CD4-positive, alpha-beta T cell (primary cell): ENCODE measurements at regions not wholly inside any gene's neighbourhood (a gene's known extent, or its start where the extent isn't known, plus 50 kb on each side); places are given as distances from the start of the nearest gene placed in this dataset.

Source experiments
- ATAC-seq: fragments of 200-7000 bp; cut with Tn5 transposase; one replicate; pipeline ENCODE4 v1.10.0; 2022; ENCODE audit warnings: mild to moderate bottlenecking; ENCODE audit not compliant: poor library complexity
- CTCF ChIA-PET: fragments of 350-600 bp; sonication (Branson Sonifier 250); formaldehyde crosslinking; loops from one replicate; lab custom pipeline; 2021; ENCODE audit warnings: antibody characterized with exemption, inconsistent platforms; lab: Charles Lee
- POLR2A ChIA-PET: fragments of 350-600 bp; sonication (Branson Sonifier 250); formaldehyde crosslinking; loops from one replicate; lab custom pipeline; 2021; ENCODE audit warnings: antibody characterized with exemption, inconsistent platforms; lab: Charles Lee
- DNase-seq, 14 experiments: peaks; one replicate each; pipeline ENCODE4 v3.0.0-alpha.2; 2013 to 2020; ENCODE audit warnings: mixed read lengths in 2 of 14
- H3K27ac ChIP-seq, 2 donors: one replicate each; pipeline versions ENCODE4 v1.5.1 to v1.7.0; 2013; ENCODE audit warnings: low read length in 2 of 2, low read depth in 1 of 2, mild to moderate bottlenecking in 1 of 2
- H3K27me3 ChIP-seq, 2 experiments: 1 replicate in 1 of 2; 2 replicates in 1 of 2; pipeline versions ENCODE4 v1.6.1 to v1.7.0; 2013; ENCODE audit warnings: low read length in 2 of 2, control low read depth in 1 of 2, mild to moderate bottlenecking in 1 of 2, moderate library complexity in 1 of 2; ENCODE audit not compliant: insufficient read depth in 2 of 2, control insufficient read depth in 1 of 2
- H3K36me3 ChIP-seq: one replicate; pipeline ENCODE4 v1.6.1; 2013; ENCODE audit warnings: low read length, control low read depth; ENCODE audit not compliant: insufficient read depth
- H3K4me1 ChIP-seq: one replicate; pipeline ENCODE4 v1.6.1; 2013; ENCODE audit warnings: low read length, control low read depth; ENCODE audit not compliant: insufficient read depth
- H3K4me3 ChIP-seq: one replicate; pipeline ENCODE4 v1.5.1; 2013; ENCODE audit warnings: mild to moderate bottlenecking, low read length, moderate library complexity
- H3K9me3 ChIP-seq, 2 experiments: 1 replicate in 1 of 2; 2 replicates in 1 of 2; pipeline versions ENCODE4 v1.6.1 to v1.7.0; 2013; ENCODE audit warnings: low read length in 2 of 2, mild to moderate bottlenecking in 2 of 2, control low read depth in 1 of 2, moderate library complexity in 1 of 2; ENCODE audit not compliant: control insufficient read depth in 1 of 2, insufficient read depth in 1 of 2
- H3K27ac Mint-ChIP-seq: one replicate; pipeline ENCODE4 v1.8.0; 2020; ENCODE audit warnings: mixed read lengths
- H3K27me3 Mint-ChIP-seq: one replicate; pipeline ENCODE4 v1.8.0; 2021; ENCODE audit warnings: mixed read lengths
- H3K36me3 Mint-ChIP-seq: one replicate; pipeline ENCODE4 v1.8.0; 2021; ENCODE audit warnings: low read depth, mixed read lengths
- H3K4me1 Mint-ChIP-seq: one replicate; pipeline ENCODE4 v1.8.0; 2021; ENCODE audit warnings: low read depth, mixed read lengths
- H3K4me3 Mint-ChIP-seq: one replicate; pipeline ENCODE4 v1.8.0; 2020; ENCODE audit warnings: mild to moderate bottlenecking, mixed read lengths
- H3K9me3 Mint-ChIP-seq: one replicate; pipeline ENCODE4 v1.8.0; 2020; ENCODE audit warnings: mixed read lengths
- CTCF ChIP-seq: fragments of 200-600 bp; IDR thresholded peaks from one replicate; pipeline ENCODE4 v1.8.0; 2022; ENCODE audit warnings: antibody characterized with exemption, mild to moderate bottlenecking
- intact Hi-C, 2 experiments: fragments of 100-400 bp; cut with DNase I in 1 of 2; cut with micrococcal nuclease in 1 of 2; formaldehyde crosslinking; loops; one replicate each; pipeline versions ENCODE4 v1.15.1 to v1.9.0; 2023 to 2025; cut with DNase I, micrococcal nuclease

GRCh38 chr6:82118150-82118562, 129.4 kb downstream of the IBTK start:
- intact Hi-C loops = no loop called here
- TF ChIP-seq CTCF = no peak
- H3K4me1 ChIP-seq = no peaks in the 10 kb centered on the region
- H3K4me3 Mint-ChIP-seq = no peak overlapping the region
- ChIA-PET CTCF (no interaction called here), POLR2A (no interaction called here)
- H3K27ac Mint-ChIP-seq = no peak overlapping the region
- no peaks in the 10 kb centered on the region for H3K4me1 Mint-ChIP-seq
- H3K36me3 ChIP-seq = no peaks in the 10 kb centered on the region
- H3K27me3 Mint-ChIP-seq = peaks cover 9% of the 10 kb centered on the region
- no peak for DNase-seq
- no peak overlapping the region for H3K4me3 ChIP-seq
- no peaks in the 10 kb centered on the region for H3K9me3 ChIP-seq
- H3K9me3 Mint-ChIP-seq = no peaks in the 10 kb centered on the region
- H3K27ac ChIP-seq = no peak overlapping the region
- H3K36me3 Mint-ChIP-seq = no peaks in the 10 kb centered on the region
- no peak for ATAC-seq
- H3K27me3 ChIP-seq = no peaks in the 10 kb centered on the region

- no peaks in the 10 kb centered on the region for H3K4me1 ChIP-seq
- H3K27ac Mint-ChIP-seq = no peak overlapping the region
- H3K4me3 Mint-ChIP-seq = no peak overlapping the region
- DNase-seq (no peak), ATAC-seq (no peak)
- no peak overlapping the region for H3K27ac ChIP-seq
- intact Hi-C loops = no loop called here
- H3K9me3 ChIP-seq = no peaks in the 10 kb centered on the region
- ChIA-PET CTCF (no interaction called here), POLR2A (no interaction called here)
- TF ChIP-seq CTCF = no peak
- H3K4me1 Mint-ChIP-seq = no peaks in the 10 kb centered on the region
- H3K9me3 Mint-ChIP-seq = peaks cover 2% of the 10 kb centered on the region
- H3K36me3 ChIP-seq = no peaks in the 10 kb centered on the region
- no peak overlapping the region for H3K4me3 ChIP-seq
- H3K27me3 ChIP-seq = no peaks in the 10 kb centered on the region
- no peaks in the 10 kb centered on the region for H3K36me3 Mint-ChIP-seq
- H3K27me3 Mint-ChIP-seq = peaks cover 9% of the 10 kb centered on the region
Measured at GRCh38 chr6:82114748-82115147, 132.8 kb downstream of the IBTK start.

GRCh38 chr6:82113231-82113630, 134.3 kb downstream of the IBTK start:
- ChIA-PET CTCF (no interaction called here), POLR2A (no interaction called here)
- Histone ChIP-seq H3K4me3 (no peak overlapping the region), H3K9me3 (no peaks in the 10 kb centered on the region), H3K27ac (no peak overlapping the region), H3K4me1 (no peaks in the 10 kb centered on the region), H3K36me3 (no peaks in the 10 kb centered on the region), H3K27me3 (no peaks in the 10 kb centered on the region)
- intact Hi-C loops = no loop called here
- Mint-ChIP-seq H3K9me3 (peaks cover 5% of the 10 kb centered on the region), H3K4me1 (no peaks in the 10 kb centered on the region), H3K27me3 (no peaks in the 10 kb centered on the region), H3K36me3 (no peaks in the 10 kb centered on the region), H3K27ac (no peak overlapping the region), H3K4me3 (no peak overlapping the region)
- DNase-seq (no peak), ATAC-seq (no peak)
- no peak for TF ChIP-seq CTCF
